GM23338 (cell line): ENCODE measurements at regions not wholly inside any gene's neighbourhood (a gene's known extent, or its start where the extent isn't known, plus 50 kb on each side); places are given as distances from the start of the nearest gene placed in this dataset.

Experiments
- ATAC-seq: fragments of 200-7000 bp; cut with Tn5 transposase; 3 replicates; pipeline ENCODE4 v1.9.1; 2020
- DNase-seq: peaks from one replicate; pipeline ENCODE4 v3.0.0-alpha.2; 2015; ENCODE audit warnings: low spot score
- H2AFZ ChIP-seq: fragments of 200-600 bp; sonication (generic); 2 replicates; pipeline ENCODE4 v1.8.0; 2016; ENCODE audit warnings: antibody characterized with exemption, mild to moderate bottlenecking, moderate library complexity
- H3F3A ChIP-seq: fragments of 200-600 bp; sonication (generic); replicated peaks from 2 replicates; pipeline ENCODE4 v1.8.0; 2017; ENCODE audit warnings: antibody characterized with exemption, mixed run types, low read depth
- H3K27ac ChIP-seq: fragments of 200-600 bp; sonication (generic); 2 replicates; pipeline ENCODE4 v1.6.1; 2016; ENCODE audit warnings: low read depth
- H3K27me3 ChIP-seq: fragments of 200-600 bp; sonication (generic); 2 replicates; pipeline ENCODE4 v1.8.0; 2016; ENCODE audit warnings: mild to moderate bottlenecking, mixed run types, moderate library complexity; ENCODE audit not compliant: insufficient read depth
- H3K36me3 ChIP-seq: fragments of 200-600 bp; sonication (generic); 2 replicates; pipeline ENCODE4 v1.8.0; 2016; ENCODE audit warnings: mild to moderate bottlenecking; ENCODE audit not compliant: insufficient read depth
- H3K4me1 ChIP-seq: fragments of 200-600 bp; sonication (generic); 2 replicates; pipeline ENCODE4 v1.8.0; 2016; ENCODE audit warnings: mild to moderate bottlenecking, moderate library complexity; ENCODE audit not compliant: insufficient read depth
- H3K4me2 ChIP-seq: fragments of 200-600 bp; sonication (generic); 2 replicates; pipeline ENCODE4 v1.7.1; 2017; ENCODE audit warnings: mixed run types
- H3K4me3 ChIP-seq: fragments of 200-600 bp; sonication (generic); 2 replicates; pipeline ENCODE4 v1.6.1; 2016; ENCODE audit warnings: mixed run types
- H3K79me2 ChIP-seq: fragments of 200-600 bp; sonication (generic); replicated peaks from 2 replicates; pipeline ENCODE4 v1.8.0; 2017; ENCODE audit warnings: mild to moderate bottlenecking; ENCODE audit not compliant: insufficient read depth
- H3K9me2 ChIP-seq: fragments of 200-600 bp; sonication (generic); 2 replicates; pipeline ENCODE4 v1.8.0; 2017; ENCODE audit not compliant: insufficient read depth
- H4K20me1 ChIP-seq: fragments of 200-600 bp; sonication (generic); replicated peaks from 2 replicates; pipeline ENCODE4 v1.8.0; 2017; ENCODE audit warnings: mild to moderate bottlenecking; ENCODE audit not compliant: insufficient read depth
- H3K27ac Mint-ChIP-seq: 2 replicates; pipeline ENCODE4 v1.8.0; 2020; ENCODE audit warnings: inconsistent platforms, mild to moderate bottlenecking, moderate library complexity, mixed read lengths
- H3K27me3 Mint-ChIP-seq: 3 replicates; pipeline ENCODE4 v1.8.0; 2022; ENCODE audit warnings: low read depth, mild to moderate bottlenecking, moderate library complexity, mixed read lengths, inconsistent platforms; ENCODE audit not compliant: insufficient read depth, poor library complexity
- H3K36me3 Mint-ChIP-seq: 3 replicates; pipeline ENCODE4 v1.8.0; 2021; ENCODE audit warnings: low read depth, mild to moderate bottlenecking, inconsistent platforms, moderate library complexity, mixed read lengths
- H3K4me1 Mint-ChIP-seq: 3 replicates; pipeline ENCODE4 v1.8.0; 2020; ENCODE audit warnings: mild to moderate bottlenecking, inconsistent platforms, mixed read lengths
- H3K4me3 Mint-ChIP-seq: 3 replicates; pipeline ENCODE4 v1.8.0; 2021; ENCODE audit warnings: moderate library complexity, mild to moderate bottlenecking, inconsistent platforms, mixed read lengths
- H3K9me3 Mint-ChIP-seq: 3 replicates; pipeline ENCODE4 v1.8.0; 2020; ENCODE audit warnings: moderate library complexity, mild to moderate bottlenecking, inconsistent platforms, mixed read lengths
- CREB1 ChIP-seq: fragments of 250-450 bp; sonication (Bioruptor Pico); IDR thresholded peaks from 2 replicates; pipeline ENCODE4 v1.5.0; 2020; ENCODE audit warnings: low read depth, mild to moderate bottlenecking, moderate library complexity
- CTCF ChIP-seq, 2 experiments: fragments of 200-600 bp in 1 of 2; sonication (generic) in 1 of 2; conservative IDR thresholded peaks; 2 replicates each; pipeline versions ENCODE4 v1.5.1 to v1.6.1; 2016 to 2017; ENCODE audit warnings: antibody characterized with exemption in 2 of 2, low read depth in 2 of 2, mild to moderate bottlenecking in 2 of 2, moderate library complexity in 1 of 2
- ETS1 ChIP-seq: IDR thresholded peaks from 2 replicates; pipeline ENCODE4 v1.6.1; 2016; ENCODE audit warnings: antibody characterized with exemption
- EZH2 ChIP-seq: fragments of 200-600 bp; sonication (generic); IDR thresholded peaks from one replicate; pipeline ENCODE4 v1.8.0; 2017; ENCODE audit warnings: antibody characterized with exemption, mild to moderate bottlenecking, low read depth; ENCODE audit not compliant: unreplicated experiment
- EZH2phosphoT487 ChIP-seq: fragments of 200-600 bp; sonication (generic); IDR thresholded peaks from one replicate; pipeline ENCODE4 v1.8.1; 2018; ENCODE audit warnings: antibody characterized with exemption; ENCODE audit not compliant: unreplicated experiment
- JUNB ChIP-seq: IDR thresholded peaks from one replicate; pipeline ENCODE4 v1.6.1; 2016; ENCODE audit warnings: antibody characterized with exemption; ENCODE audit not compliant: unreplicated experiment
- NANOG ChIP-seq: IDR thresholded peaks from 2 replicates; pipeline ENCODE4 v1.6.1; 2016; ENCODE audit warnings: antibody characterized with exemption, borderline replicate concordance
- POLR2AphosphoS5 ChIP-seq: IDR thresholded peaks from 2 replicates; pipeline ENCODE4 v1.6.1; 2016; ENCODE audit warnings: antibody characterized with exemption, low read depth
- STAT1 ChIP-seq: IDR thresholded peaks from one replicate; pipeline ENCODE4 v1.6.1; 2016; ENCODE audit warnings: antibody characterized with exemption; ENCODE audit not compliant: unreplicated experiment
- ZNF114 ChIP-seq: fragments of 250-450 bp; sonication (Bioruptor Pico); IDR thresholded peaks from 2 replicates; pipeline ENCODE4 v1.5.0; 2020; ENCODE audit warnings: mild to moderate bottlenecking, moderate library complexity
- ZNF331 ChIP-seq: fragments of 250-450 bp; sonication (Bioruptor Pico); IDR thresholded peaks from 2 replicates; pipeline ENCODE4 v1.5.0; 2020; ENCODE audit warnings: low read depth, mild to moderate bottlenecking, moderate library complexity
- TF ChIP-seq, protein P1 (sequence below): fragments of 250-450 bp; sonication (Bioruptor Pico); IDR thresholded peaks from 2 replicates; pipeline ENCODE4 v1.5.0; 2020; ENCODE audit warnings: mild to moderate bottlenecking, moderate library complexity
- TF ChIP-seq, protein P2 (sequence below): IDR thresholded peaks from one replicate; pipeline ENCODE4 v1.6.1; 2018; ENCODE audit warnings: antibody characterized with exemption; ENCODE audit not compliant: unreplicated experiment

DNA sequence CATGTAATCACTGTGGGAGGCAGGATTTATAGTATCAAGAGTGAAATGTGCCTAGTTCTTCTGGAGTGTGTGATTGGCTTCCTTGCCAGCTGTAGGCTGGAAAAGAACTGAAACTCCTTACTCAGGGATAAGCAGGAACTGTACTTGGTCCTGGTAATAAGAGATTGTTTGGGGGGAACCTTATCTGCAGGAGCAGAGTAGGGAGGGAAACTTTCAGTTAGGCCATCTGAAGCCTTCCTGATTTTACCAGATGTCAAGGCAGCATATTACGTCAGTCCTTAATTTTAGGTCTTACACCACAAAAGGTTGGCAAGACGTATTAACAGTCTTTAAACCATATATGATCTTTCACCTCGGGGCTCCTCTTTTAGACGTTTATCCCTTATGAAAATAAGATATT, 231.5 kb upstream of the FMR1 start:
- H3K4me2 ChIP-seq, result no peak overlapping the region
- H3K36me3 ChIP-seq, result no peaks in the 10 kb centered on the region
- TF ChIP-seq ZNF114 (no peak), EZH2phosphoT487 (no peak), CREB1 (CRISPR knock-in tag) (no peak), ETS1 (no peak), POLR2AphosphoS5 (no peak), ZNF331 (CRISPR knock-in tag) (no peak), EZH2 (no peak), CTCF (conservative IDR thresholded peaks at IDR 0.05; ENCODE audit: low read depth in 2 of 2) (no peak), STAT1 (no peak), NANOG (no peak), JUNB (no peak)
- TF ChIP-seq, protein P1, sequence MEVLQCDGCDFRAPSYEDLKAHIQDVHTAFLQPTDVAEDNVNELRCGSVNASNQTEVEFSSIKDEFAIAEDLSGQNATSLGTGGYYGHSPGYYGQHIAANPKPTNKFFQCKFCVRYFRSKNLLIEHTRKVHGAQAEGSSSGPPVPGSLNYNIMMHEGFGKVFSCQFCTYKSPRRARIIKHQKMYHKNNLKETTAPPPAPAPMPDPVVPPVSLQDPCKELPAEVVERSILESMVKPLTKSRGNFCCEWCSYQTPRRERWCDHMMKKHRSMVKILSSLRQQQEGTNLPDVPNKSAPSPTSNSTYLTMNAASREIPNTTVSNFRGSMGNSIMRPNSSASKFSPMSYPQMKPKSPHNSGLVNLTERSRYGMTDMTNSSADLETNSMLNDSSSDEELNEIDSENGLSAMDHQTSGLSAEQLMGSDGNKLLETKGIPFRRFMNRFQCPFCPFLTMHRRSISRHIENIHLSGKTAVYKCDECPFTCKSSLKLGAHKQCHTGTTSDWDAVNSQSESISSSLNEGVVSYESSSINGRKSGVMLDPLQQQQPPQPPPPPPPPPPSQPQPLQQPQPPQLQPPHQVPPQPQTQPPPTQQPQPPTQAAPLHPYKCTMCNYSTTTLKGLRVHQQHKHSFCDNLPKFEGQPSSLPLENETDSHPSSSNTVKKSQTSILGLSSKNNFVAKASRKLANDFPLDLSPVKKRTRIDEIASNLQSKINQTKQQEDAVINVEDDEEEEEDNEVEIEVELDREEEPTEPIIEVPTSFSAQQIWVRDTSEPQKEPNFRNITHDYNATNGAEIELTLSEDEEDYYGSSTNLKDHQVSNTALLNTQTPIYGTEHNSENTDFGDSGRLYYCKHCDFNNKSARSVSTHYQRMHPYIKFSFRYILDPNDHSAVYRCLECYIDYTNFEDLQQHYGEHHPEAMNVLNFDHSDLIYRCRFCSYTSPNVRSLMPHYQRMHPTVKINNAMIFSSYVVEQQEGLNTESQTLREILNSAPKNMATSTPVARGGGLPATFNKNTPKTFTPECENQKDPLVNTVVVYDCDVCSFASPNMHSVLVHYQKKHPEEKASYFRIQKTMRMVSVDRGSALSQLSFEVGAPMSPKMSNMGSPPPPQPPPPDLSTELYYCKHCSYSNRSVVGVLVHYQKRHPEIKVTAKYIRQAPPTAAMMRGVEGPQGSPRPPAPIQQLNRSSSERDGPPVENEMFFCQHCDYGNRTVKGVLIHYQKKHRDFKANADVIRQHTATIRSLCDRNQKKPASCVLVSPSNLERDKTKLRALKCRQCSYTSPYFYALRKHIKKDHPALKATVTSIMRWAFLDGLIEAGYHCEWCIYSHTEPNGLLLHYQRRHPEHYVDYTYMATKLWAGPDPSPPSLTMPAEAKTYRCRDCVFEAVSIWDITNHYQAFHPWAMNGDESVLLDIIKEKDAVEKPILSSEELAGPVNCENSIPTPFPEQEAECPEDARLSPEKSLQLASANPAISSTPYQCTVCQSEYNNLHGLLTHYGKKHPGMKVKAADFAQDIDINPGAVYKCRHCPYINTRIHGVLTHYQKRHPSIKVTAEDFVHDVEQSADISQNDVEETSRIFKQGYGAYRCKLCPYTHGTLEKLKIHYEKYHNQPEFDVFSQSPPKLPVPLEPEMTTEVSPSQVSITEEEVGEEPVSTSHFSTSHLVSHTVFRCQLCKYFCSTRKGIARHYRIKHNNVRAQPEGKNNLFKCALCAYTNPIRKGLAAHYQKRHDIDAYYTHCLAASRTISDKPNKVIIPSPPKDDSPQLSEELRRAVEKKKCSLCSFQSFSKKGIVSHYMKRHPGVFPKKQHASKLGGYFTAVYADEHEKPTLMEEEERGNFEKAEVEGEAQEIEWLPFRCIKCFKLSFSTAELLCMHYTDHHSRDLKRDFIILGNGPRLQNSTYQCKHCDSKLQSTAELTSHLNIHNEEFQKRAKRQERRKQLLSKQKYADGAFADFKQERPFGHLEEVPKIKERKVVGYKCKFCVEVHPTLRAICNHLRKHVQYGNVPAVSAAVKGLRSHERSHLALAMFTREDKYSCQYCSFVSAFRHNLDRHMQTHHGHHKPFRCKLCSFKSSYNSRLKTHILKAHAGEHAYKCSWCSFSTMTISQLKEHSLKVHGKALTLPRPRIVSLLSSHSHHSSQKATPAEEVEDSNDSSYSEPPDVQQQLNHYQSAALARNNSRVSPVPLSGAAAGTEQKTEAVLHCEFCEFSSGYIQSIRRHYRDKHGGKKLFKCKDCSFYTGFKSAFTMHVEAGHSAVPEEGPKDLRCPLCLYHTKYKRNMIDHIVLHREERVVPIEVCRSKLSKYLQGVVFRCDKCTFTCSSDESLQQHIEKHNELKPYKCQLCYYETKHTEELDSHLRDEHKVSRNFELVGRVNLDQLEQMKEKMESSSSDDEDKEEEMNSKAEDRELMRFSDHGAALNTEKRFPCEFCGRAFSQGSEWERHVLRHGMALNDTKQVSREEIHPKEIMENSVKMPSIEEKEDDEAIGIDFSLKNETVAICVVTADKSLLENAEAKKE (CRISPR knock-in tag), result no peak
- TF ChIP-seq, protein P2, sequence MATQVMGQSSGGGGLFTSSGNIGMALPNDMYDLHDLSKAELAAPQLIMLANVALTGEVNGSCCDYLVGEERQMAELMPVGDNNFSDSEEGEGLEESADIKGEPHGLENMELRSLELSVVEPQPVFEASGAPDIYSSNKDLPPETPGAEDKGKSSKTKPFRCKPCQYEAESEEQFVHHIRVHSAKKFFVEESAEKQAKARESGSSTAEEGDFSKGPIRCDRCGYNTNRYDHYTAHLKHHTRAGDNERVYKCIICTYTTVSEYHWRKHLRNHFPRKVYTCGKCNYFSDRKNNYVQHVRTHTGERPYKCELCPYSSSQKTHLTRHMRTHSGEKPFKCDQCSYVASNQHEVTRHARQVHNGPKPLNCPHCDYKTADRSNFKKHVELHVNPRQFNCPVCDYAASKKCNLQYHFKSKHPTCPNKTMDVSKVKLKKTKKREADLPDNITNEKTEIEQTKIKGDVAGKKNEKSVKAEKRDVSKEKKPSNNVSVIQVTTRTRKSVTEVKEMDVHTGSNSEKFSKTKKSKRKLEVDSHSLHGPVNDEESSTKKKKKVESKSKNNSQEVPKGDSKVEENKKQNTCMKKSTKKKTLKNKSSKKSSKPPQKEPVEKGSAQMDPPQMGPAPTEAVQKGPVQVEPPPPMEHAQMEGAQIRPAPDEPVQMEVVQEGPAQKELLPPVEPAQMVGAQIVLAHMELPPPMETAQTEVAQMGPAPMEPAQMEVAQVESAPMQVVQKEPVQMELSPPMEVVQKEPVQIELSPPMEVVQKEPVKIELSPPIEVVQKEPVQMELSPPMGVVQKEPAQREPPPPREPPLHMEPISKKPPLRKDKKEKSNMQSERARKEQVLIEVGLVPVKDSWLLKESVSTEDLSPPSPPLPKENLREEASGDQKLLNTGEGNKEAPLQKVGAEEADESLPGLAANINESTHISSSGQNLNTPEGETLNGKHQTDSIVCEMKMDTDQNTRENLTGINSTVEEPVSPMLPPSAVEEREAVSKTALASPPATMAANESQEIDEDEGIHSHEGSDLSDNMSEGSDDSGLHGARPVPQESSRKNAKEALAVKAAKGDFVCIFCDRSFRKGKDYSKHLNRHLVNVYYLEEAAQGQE, result no peak
- no peaks in the 10 kb centered on the region for H3K9me2 ChIP-seq
- DNase-seq (no peak), ATAC-seq (no peak)
- H3F3A ChIP-seq, result no peaks in the 10 kb centered on the region
- peaks cover 3% of the 10 kb centered on the region; the same call in 1 of the 2 replicates for H3K4me1 ChIP-seq
- peaks cover 99% of the 10 kb centered on the region for H3K27me3 ChIP-seq
- no peak overlapping the region for H2AFZ ChIP-seq
- Mint-ChIP-seq H3K36me3 (no peaks in the 10 kb centered on the region), H3K27ac (no peak overlapping the region), H3K4me1 (peaks cover 13% of the 10 kb centered on the region), H3K4me3 (no peak overlapping the region), H3K27me3 (peaks cover 74% of the 10 kb centered on the region), H3K9me3 (peaks cover 2% of the 10 kb centered on the region)
- no peak overlapping the region for H3K4me3 ChIP-seq
- no peaks in the 10 kb centered on the region for H3K79me2 ChIP-seq
- H4K20me1 ChIP-seq, result no peaks in the 10 kb centered on the region
- no peak overlapping the region for H3K27ac ChIP-seq
